Prostate gland (tissue), 2 donors: ENCODE measurements at regions not wholly inside any gene's neighbourhood (a gene's known extent, or its start where the extent isn't known, plus 50 kb on each side); places are given as distances from the start of the nearest gene placed in this dataset.

Experiments
- DNase-seq: peaks from one replicate; pipeline ENCODE4 v3.0.0-alpha.2; 2019; ENCODE audit warnings: low spot score
- H3K27ac ChIP-seq, 2 donors: fragments of 200-600 bp; sonication (generic); 2 replicates each; pipeline ENCODE4 v1.5.1; 2017 to 2019
- H3K27me3 ChIP-seq: fragments of 200-600 bp; sonication (generic); replicated peaks from 2 replicates; pipeline ENCODE4 v1.5.1; 2019; ENCODE audit not compliant: insufficient read depth
- H3K36me3 ChIP-seq, 2 donors: fragments of 200-600 bp; sonication (generic); 1 replicate in 1 of 2; 2 replicates in 1 of 2; pipeline versions ENCODE4 v1.5.1 to v1.8.1; 2017 to 2019
- H3K4me1 ChIP-seq: fragments of 200-600 bp; sonication (generic); replicated peaks from 2 replicates; pipeline ENCODE4 v1.5.1; 2019
- H3K4me3 ChIP-seq, 2 donors: fragments of 200-600 bp; sonication (generic); 2 replicates each; pipeline ENCODE4 v1.5.1; 2017 to 2019
- H3K9me3 ChIP-seq: fragments of 200-600 bp; sonication (generic); 2 replicates; pipeline ENCODE4 v1.5.1; 2017
- POLR2A ChIP-seq: fragments of 450-650 bp; IDR thresholded peaks from one replicate; pipeline ENCODE4 v1.6.1; 2016; ENCODE audit warnings: antibody characterized with exemption, mild to moderate bottlenecking
- POLR2AphosphoS5 ChIP-seq: sonication (generic); formaldehyde crosslinking; IDR thresholded peaks from one replicate; pipeline ENCODE4 v1.6.1; 2017; ENCODE audit warnings: antibody characterized with exemption
- WGBS: methylation state at CpG from one replicate; pipeline ENCODE4 v1.1.5; 2018; 5-methylcytosine and 5-hydroxymethylcytosine counted together
- intact Hi-C: fragments of 100-400 bp; cut with DNase I; formaldehyde crosslinking; loops from one replicate; pipeline ENCODE4 v1.14.2; 2022
- TF ChIP-seq, protein P1 (sequence below), 4 experiments: fragments of 200-600 bp in 2 of 4; fragments of 450-650 bp in 2 of 4; sonication (generic) in 2 of 4; IDR thresholded peaks; 1 replicate in 3 of 4; 2 replicates in 1 of 4; pipeline ENCODE4 v1.5.1; 2016 to 2019; ENCODE audit warnings: antibody characterized with exemption in 4 of 4, mild to moderate bottlenecking in 2 of 4, moderate library complexity in 2 of 4

DNA sequence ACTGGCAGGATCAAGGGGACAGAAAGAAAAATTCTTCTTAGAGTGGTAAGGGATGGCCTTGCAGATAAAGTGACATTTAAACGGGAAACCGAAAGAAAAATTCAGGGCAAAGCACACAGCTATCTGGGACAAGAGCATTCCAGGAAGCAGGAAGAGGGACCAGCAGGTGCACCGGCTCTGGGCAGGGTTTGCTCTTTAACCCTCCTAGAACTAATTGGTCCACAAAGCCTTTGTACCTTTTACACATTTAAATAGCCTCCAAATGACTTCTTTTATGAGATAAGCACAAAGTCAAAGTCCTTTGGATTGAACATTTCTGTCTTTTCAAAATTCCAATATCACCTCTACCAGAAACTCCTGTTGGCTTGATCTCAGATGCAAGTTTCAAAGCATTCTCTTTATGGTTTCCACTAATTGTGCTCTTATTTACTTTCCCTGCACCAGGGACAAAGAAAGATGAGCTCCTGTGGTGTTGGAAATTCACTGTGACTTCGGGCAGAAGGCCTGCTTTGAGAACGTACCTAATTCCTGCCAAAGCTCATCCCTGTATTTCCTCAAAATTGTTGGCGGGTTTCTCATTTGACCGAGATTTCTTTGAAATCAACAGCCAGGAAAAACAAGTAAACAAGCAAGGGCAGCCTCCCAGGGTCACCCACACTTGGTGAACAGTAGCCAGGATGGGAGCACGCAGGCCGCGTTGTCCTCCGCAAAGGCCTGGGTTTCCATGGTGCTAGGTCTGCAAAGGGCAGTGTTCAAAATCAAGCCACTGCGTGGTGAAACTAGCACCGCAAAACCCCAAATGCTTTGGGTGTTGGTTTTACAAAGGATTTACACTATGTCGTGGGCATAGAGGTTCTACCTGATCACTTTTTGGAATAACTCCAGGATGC is 98.6 kb downstream of the IRS2 start:
- Histone ChIP-seq H3K9me3 (no peaks in the 10 kb centered on the region), H3K4me3 (no peak overlapping the region), H3K4me1 (no peaks in the 10 kb centered on the region), H3K27me3 (no peaks in the 10 kb centered on the region), H3K27ac (no peak overlapping the region), H3K36me3 (no peaks in the 10 kb centered on the region)
- TF ChIP-seq POLR2AphosphoS5 = no peak
- no peak for TF ChIP-seq POLR2A
- TF ChIP-seq, protein P1, sequence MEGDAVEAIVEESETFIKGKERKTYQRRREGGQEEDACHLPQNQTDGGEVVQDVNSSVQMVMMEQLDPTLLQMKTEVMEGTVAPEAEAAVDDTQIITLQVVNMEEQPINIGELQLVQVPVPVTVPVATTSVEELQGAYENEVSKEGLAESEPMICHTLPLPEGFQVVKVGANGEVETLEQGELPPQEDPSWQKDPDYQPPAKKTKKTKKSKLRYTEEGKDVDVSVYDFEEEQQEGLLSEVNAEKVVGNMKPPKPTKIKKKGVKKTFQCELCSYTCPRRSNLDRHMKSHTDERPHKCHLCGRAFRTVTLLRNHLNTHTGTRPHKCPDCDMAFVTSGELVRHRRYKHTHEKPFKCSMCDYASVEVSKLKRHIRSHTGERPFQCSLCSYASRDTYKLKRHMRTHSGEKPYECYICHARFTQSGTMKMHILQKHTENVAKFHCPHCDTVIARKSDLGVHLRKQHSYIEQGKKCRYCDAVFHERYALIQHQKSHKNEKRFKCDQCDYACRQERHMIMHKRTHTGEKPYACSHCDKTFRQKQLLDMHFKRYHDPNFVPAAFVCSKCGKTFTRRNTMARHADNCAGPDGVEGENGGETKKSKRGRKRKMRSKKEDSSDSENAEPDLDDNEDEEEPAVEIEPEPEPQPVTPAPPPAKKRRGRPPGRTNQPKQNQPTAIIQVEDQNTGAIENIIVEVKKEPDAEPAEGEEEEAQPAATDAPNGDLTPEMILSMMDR (IDR thresholded peaks at IDR 0.05) = no peak
- intact Hi-C loops = no loop called here
- 71% methylated on average over 14 of the region's 14 CpGs for WGBS
- DNase-seq = no peak

DNA sequence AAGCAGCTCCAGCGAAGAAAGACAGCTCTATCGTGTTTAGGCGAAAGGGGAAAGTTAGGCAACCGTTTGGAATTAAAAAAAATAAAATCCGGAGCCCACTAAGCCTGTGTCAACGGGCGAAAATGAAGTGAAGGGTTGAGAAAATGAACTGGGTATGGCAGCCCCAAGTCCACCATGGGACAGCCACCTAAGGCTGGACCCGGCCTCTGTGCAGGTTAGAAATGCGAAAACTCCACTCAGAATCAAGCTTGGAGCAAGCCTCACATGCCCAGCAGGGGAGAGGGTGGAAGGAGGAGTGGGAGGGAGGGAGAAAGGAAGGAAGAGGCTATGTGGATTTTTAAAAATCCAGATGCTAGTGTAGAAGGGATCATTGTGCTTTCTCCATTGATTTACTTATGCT is 101.2 kb downstream of the IRS2 start:
- TF ChIP-seq, protein P1 (IDR thresholded peaks at IDR 0.05) = no peak
- TF ChIP-seq POLR2A (no peak), POLR2AphosphoS5 (no peak)
- no peak for DNase-seq
- Histone ChIP-seq H3K9me3 (no peaks in the 10 kb centered on the region), H3K36me3 (no peaks in the 10 kb centered on the region), H3K4me3 (no peak overlapping the region), H3K4me1 (no peaks in the 10 kb centered on the region), H3K27me3 (no peaks in the 10 kb centered on the region), H3K27ac (no peak overlapping the region)
- WGBS = 55% methylated on average over 9 of the region's 9 CpGs
- intact Hi-C loops = no loop called here

DNA sequence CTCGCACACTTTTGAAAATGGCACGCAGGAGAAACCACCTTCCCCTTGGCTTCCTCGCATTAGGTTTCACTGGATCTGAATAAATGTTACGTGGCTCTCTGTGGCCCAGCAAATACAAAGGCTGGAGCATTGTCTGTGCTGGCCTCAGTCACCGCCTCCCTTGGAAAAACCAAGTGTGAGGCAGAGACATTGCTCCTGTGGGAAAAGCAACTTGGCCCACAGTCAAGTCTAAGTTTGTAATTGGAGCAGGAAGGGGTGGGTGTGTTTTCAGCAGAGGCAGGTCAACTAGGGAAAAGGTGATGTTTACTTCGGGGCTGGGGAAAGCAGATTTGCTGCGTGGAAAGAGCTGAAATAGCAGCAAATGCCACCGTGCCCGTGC is 101.6 kb downstream of the IRS2 start:
- no peaks in the 10 kb centered on the region for H3K4me1 ChIP-seq
- H3K27me3 ChIP-seq = no peaks in the 10 kb centered on the region
- no peak overlapping the region for H3K27ac ChIP-seq
- intact Hi-C loops = no loop called here
- 27% methylated on average over 9 of the region's 9 CpGs for WGBS
- no peaks in the 10 kb centered on the region for H3K9me3 ChIP-seq
- peak; percentile 33 for TF ChIP-seq POLR2AphosphoS5
- TF ChIP-seq, protein P1 (IDR thresholded peaks at IDR 0.05) = no peak
- H3K36me3 ChIP-seq = no peaks in the 10 kb centered on the region
- DNase-seq = peak; percentile 36
- no peak overlapping the region for H3K4me3 ChIP-seq

DNA sequence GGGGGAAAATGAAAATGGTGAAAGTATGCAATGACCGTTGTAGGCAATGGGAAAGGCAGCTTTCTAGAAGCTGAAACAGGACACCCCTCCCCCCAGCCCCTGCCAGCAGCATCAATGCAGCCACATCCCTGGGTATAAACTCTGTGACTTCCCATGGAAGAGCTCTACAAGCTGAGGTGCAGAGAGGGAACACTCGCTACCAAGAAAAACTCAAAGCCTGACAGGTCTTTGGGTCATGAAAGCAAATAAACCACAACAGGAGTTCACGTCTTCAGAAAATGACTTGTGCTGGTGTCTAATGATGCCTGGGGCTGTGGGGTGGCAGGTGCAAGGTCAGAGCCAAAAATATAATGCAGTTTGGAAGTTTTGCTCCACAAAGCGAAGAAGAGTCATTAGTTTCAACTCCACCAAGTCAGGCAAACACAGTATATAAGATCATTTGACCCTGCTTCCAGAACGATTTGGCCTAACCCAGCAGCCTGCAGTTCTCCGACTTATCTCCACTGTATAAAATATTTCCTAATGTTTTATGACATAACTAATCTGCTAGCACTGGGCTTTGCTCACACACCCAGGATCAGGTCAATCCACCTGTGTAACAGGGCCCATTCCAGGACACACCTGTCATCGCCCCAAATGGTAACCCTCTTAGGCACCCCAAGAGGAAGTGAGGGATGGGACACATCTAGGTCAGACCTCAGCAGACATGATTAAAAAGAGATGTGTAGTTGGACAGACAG is 102.1 kb downstream of the IRS2 start:
- Histone ChIP-seq H3K4me1 (no peaks in the 10 kb centered on the region), H3K27ac (no peak overlapping the region), H3K36me3 (no peaks in the 10 kb centered on the region), H3K27me3 (no peaks in the 10 kb centered on the region), H3K9me3 (no peaks in the 10 kb centered on the region), H3K4me3 (no peak overlapping the region)
- intact Hi-C loops = no loop called here
- TF ChIP-seq POLR2AphosphoS5 = no peak
- TF ChIP-seq, protein P1 (IDR thresholded peaks at IDR 0.05) = no peak
- TF ChIP-seq POLR2A = no peak
- WGBS = 74% methylated on average over 7 of the region's 7 CpGs
- DNase-seq = no peak
